ENCODE measurements at regions not wholly inside any gene's neighbourhood (a gene's known extent, or its start where the extent isn't known, plus 50 kb on each side); places are given as distances from the start of the nearest gene placed in this dataset.

GRCh38 chr5:67257077-67257476, 60.5 kb upstream of the CD180 start:
- Histone ChIP-seq H3K27ac (ENCODE audit: control insufficient read depth, insufficient read depth) (no peak overlapping the region), H3K27me3 (replicated peaks in 1 of 2; ENCODE audit: control insufficient read depth in 2 of 2, insufficient read depth in 2 of 2, low read length in 1 of 2) (no peaks in the 10 kb centered on the region), H4K20me1 (ENCODE audit: control insufficient read depth, insufficient read depth) (no peaks in the 10 kb centered on the region), H3K9ac (ENCODE audit: control insufficient read depth, insufficient read depth, low read length) (no peak overlapping the region), H2AFZ (ENCODE audit: control insufficient read depth, low read depth, low read length) (no peak overlapping the region), H3K36me3 (ENCODE audit: control insufficient read depth in 2 of 2, insufficient read depth in 2 of 2, low read length in 1 of 2) (no peaks in the 10 kb centered on the region), H3K4me1 (ENCODE audit: control insufficient read depth, insufficient read depth, low read length) (no peaks in the 10 kb centered on the region), H3K79me2 (ENCODE audit: control insufficient read depth, insufficient read depth, low read length) (no peaks in the 10 kb centered on the region), H3K4me3 (no peak overlapping the region), H3K4me2 (ENCODE audit: control insufficient read depth, insufficient read depth) (no peak overlapping the region), H3K9me3 (replicated peaks; ENCODE audit: control insufficient read depth, insufficient read depth, low read length) (no peaks in the 10 kb centered on the region)
- SMC1A ChIA-PET (ENCODE audit: uncharacterized antibody, unreplicated experiment) = interaction anchor here (1.9 kb wide), 1 partner anchor 10 kb away, joined by 5 read pairs; no protein-coding TSS in a partner anchor
- in situ Hi-C loops (cut with MboI) = no loop called here
- TF ChIP-seq BACH1 (IDR thresholded peaks at IDR 0.05; ENCODE audit: borderline replicate concordance) = no peak
- no peak for TF ChIP-seq NR2C1 (IDR thresholded peaks at IDR 0.05)
- TF ChIP-seq NFXL1 (IDR thresholded peaks at IDR 0.05; ENCODE audit: borderline replicate concordance) = no peak
- TF ChIP-seq, protein P1, sequence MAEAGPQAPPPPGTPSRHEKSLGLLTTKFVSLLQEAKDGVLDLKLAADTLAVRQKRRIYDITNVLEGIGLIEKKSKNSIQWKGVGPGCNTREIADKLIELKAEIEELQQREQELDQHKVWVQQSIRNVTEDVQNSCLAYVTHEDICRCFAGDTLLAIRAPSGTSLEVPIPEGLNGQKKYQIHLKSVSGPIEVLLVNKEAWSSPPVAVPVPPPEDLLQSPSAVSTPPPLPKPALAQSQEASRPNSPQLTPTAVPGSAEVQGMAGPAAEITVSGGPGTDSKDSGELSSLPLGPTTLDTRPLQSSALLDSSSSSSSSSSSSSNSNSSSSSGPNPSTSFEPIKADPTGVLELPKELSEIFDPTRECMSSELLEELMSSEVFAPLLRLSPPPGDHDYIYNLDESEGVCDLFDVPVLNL (IDR thresholded peaks at IDR 0.05; ENCODE audit: low read depth, low read length) = no peak
- TF ChIP-seq NFIC (IDR thresholded peaks at IDR 0.05; ENCODE audit: low read depth, low read length) = no peak
- DNase-seq (ENCODE audit: low read depth, low spot score) (no peak), ATAC-seq (no peak), FAIRE-seq (no peak)
- RAD21 ChIA-PET (ENCODE audit: unreplicated experiment) = no interaction called here
- 31% methylated on average over 1 of the region's 1 CpG for WGBS (ENCODE audit: insufficient coverage, insufficient replicate concordance, low lambda C conversion rate, missing lambda C conversion rate)
- CTCF ChIA-PET = no interaction called here
- intact Hi-C loops (cut with micrococcal nuclease; ENCODE audit: unreplicated experiment) = no loop called here
- POLR2A ChIA-PET = no interaction called here
- BruUV-seq (replicated peaks) = no TSS peak

DNA sequence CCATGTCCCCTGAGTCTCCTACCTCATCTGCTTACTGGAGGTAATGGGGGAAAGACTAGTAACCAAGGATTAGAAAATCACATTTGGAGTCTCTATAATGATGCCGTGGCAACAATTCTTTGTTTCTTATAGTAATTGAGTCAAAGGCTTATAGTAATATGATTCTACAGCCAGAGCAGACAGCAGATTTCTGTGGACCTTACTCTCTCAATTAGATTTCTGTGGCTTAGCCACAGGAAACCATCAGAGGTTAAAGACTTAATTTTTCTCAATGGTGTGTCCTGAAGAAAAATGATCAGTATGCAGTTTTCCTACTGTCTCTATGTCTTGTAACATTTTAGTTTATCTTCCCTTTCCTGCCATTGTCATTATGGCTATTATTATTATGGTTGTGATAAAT, 59.3 kb upstream of the CD180 start:
- ChIA-PET SMC1A (ENCODE audit: uncharacterized antibody, unreplicated experiment) (no interaction called here), RAD21 (ENCODE audit: unreplicated experiment) (no interaction called here), CTCF (interaction anchor here (1.0 to 1.5 kb wide), 2 partner anchors 9 to 10 kb away, joined by 3 to 6 read pairs; no protein-coding TSS in a partner anchor), POLR2A (no interaction called here)
- no TSS peak for BruUV-seq (replicated peaks)
- FAIRE-seq = no peak
- no peak for DNase-seq (ENCODE audit: low read depth, low spot score)
- intact Hi-C loops (cut with micrococcal nuclease; ENCODE audit: unreplicated experiment) (no loop called here), in situ Hi-C loops (cut with MboI) (no loop called here)
- 85% methylated on average over 1 of the region's 1 CpG for WGBS (ENCODE audit: insufficient coverage, insufficient replicate concordance, low lambda C conversion rate, missing lambda C conversion rate)
- Histone ChIP-seq H3K27me3 (replicated peaks in 1 of 2; ENCODE audit: control insufficient read depth in 2 of 2, insufficient read depth in 2 of 2, low read length in 1 of 2) (no peaks in the 10 kb centered on the region), H3K9me3 (replicated peaks; ENCODE audit: control insufficient read depth, insufficient read depth, low read length) (no peaks in the 10 kb centered on the region), H3K4me1 (ENCODE audit: control insufficient read depth, insufficient read depth, low read length) (no peaks in the 10 kb centered on the region), H3K4me3 (no peak overlapping the region), H3K4me2 (ENCODE audit: control insufficient read depth, insufficient read depth) (no peak overlapping the region), H4K20me1 (ENCODE audit: control insufficient read depth, insufficient read depth) (no peaks in the 10 kb centered on the region), H3K27ac (ENCODE audit: control insufficient read depth, insufficient read depth) (no peak overlapping the region), H2AFZ (ENCODE audit: control insufficient read depth, low read depth, low read length) (no peak overlapping the region), H3K9ac (ENCODE audit: control insufficient read depth, insufficient read depth, low read length) (no peak overlapping the region), H3K36me3 (ENCODE audit: control insufficient read depth in 2 of 2, insufficient read depth in 2 of 2, low read length in 1 of 2) (no peaks in the 10 kb centered on the region), H3K79me2 (ENCODE audit: control insufficient read depth, insufficient read depth, low read length) (no peaks in the 10 kb centered on the region)
- ATAC-seq = no peak
- TF ChIP-seq TCF7 (IDR thresholded peaks at IDR 0.05; ENCODE audit: borderline replicate concordance) = no peak
- TF ChIP-seq CHD2 (IDR thresholded peaks at IDR 0.05; ENCODE audit: borderline replicate concordance, low read depth, low read length) = no peak
- TF ChIP-seq CBX5 (IDR thresholded peaks at IDR 0.05; ENCODE audit: low read depth) = no peak
- TF ChIP-seq GATAD2B (conservative IDR thresholded peaks at IDR 0.05; ENCODE audit: low read depth) = no peak
- TF ChIP-seq SREBF2 (IDR thresholded peaks at IDR 0.05; ENCODE audit: low read length) = no peak
- no peak for TF ChIP-seq MTA2 (IDR thresholded peaks at IDR 0.05; ENCODE audit: low read depth)
- TF ChIP-seq, protein P2, sequence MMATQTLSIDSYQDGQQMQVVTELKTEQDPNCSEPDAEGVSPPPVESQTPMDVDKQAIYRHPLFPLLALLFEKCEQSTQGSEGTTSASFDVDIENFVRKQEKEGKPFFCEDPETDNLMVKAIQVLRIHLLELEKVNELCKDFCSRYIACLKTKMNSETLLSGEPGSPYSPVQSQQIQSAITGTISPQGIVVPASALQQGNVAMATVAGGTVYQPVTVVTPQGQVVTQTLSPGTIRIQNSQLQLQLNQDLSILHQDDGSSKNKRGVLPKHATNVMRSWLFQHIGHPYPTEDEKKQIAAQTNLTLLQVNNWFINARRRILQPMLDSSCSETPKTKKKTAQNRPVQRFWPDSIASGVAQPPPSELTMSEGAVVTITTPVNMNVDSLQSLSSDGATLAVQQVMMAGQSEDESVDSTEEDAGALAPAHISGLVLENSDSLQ (IDR thresholded peaks at IDR 0.05) = no peak
- no peak for TF ChIP-seq RAD21 (IDR thresholded peaks at IDR 0.05; ENCODE audit: insufficient read depth, low read depth, low read length)
- TF ChIP-seq PAX8 (IDR thresholded peaks at IDR 0.05) = no peak
- no peak for TF ChIP-seq RFX5 (IDR thresholded peaks at IDR 0.05; ENCODE audit: low read depth, low read length)
- no peak for TF ChIP-seq SKIL (IDR thresholded peaks at IDR 0.05; ENCODE audit: low read depth, poor library complexity, severe bottlenecking)
- no peak for TF ChIP-seq RELA (IDR thresholded peaks at IDR 0.05; ENCODE audit: borderline replicate concordance, partially characterized antibody)
